OCI-LY1 (cell line): ENCODE measurements at regions not wholly inside any gene's neighbourhood (a gene's known extent, or its start where the extent isn't known, plus 50 kb on each side); places are given as distances from the start of the nearest gene placed in this dataset.

Experiments
- EZH2 ChIP-seq: fragments of 200-600 bp; sonication (generic), shearing (Covaris generic); IDR thresholded peaks from 2 replicates; pipeline ENCODE4 v1.8.0; 2017; ENCODE audit warnings: borderline replicate concordance, mixed run types, mild to moderate bottlenecking, antibody characterized with exemption, low read length, moderate library complexity, mixed read lengths
- TF ChIP-seq, protein P1 (sequence below): fragments of 200-600 bp; sonication (generic), shearing (Covaris generic); IDR thresholded peaks from 2 replicates; pipeline ENCODE4 v1.5.1; 2017; ENCODE audit warnings: mild to moderate bottlenecking, antibody characterized with exemption, low read length, moderate library complexity, mixed read lengths

DNA sequence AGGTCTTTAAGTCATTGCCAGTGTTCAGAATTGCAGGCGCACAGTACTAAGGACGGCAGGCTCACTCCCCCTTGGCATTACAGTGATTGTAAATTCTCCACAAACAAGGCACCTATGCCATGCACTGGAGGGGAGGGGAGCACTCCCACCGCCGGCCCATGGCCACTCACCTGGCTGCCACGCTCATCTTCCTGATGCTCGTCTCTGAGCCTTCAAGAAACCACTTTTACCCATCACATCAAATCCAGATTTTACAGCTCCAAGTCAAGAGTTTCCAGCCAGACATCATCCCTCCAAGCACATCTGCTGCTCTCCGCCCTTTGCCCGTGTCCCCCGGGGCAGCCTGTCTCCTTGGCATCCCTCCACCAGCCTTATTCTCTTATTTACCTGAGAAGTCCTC is 350.2 kb upstream of the SHH start:
- no peak for TF ChIP-seq EZH2
- TF ChIP-seq, protein P1, sequence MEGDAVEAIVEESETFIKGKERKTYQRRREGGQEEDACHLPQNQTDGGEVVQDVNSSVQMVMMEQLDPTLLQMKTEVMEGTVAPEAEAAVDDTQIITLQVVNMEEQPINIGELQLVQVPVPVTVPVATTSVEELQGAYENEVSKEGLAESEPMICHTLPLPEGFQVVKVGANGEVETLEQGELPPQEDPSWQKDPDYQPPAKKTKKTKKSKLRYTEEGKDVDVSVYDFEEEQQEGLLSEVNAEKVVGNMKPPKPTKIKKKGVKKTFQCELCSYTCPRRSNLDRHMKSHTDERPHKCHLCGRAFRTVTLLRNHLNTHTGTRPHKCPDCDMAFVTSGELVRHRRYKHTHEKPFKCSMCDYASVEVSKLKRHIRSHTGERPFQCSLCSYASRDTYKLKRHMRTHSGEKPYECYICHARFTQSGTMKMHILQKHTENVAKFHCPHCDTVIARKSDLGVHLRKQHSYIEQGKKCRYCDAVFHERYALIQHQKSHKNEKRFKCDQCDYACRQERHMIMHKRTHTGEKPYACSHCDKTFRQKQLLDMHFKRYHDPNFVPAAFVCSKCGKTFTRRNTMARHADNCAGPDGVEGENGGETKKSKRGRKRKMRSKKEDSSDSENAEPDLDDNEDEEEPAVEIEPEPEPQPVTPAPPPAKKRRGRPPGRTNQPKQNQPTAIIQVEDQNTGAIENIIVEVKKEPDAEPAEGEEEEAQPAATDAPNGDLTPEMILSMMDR = no peak
